Gastrocnemius medialis (tissue), 4 donors: ENCODE measurements at regions not wholly inside any gene's neighbourhood (a gene's known extent, or its start where the extent isn't known, plus 50 kb on each side); places are given as distances from the start of the nearest gene placed in this dataset.

ENCODE experiments used
- ATAC-seq, 2 donors: fragments of 150-250 bp; one replicate each; pipeline ENCODE4 v1.9.1; 2016
- DNase-seq, 2 donors: peaks; one replicate each; pipeline ENCODE4 v3.0.0-alpha.2; 2019
- H3K27ac ChIP-seq, 4 donors: fragments of 200-600 bp; sonication (generic); 1 replicate in 1 of 4; 2 replicates in 3 of 4; pipeline ENCODE4 v1.5.1; 2016 to 2018; ENCODE audit warnings: mild to moderate bottlenecking in 2 of 4, moderate library complexity in 1 of 4
- H3K27me3 ChIP-seq, 3 donors: fragments of 200-600 bp; sonication (generic) in 2 of 3; 1 replicate in 1 of 3; 2 replicates in 2 of 3; pipeline versions ENCODE4 v1.5.1 to v1.6.0; 2016 to 2019; ENCODE audit warnings: mild to moderate bottlenecking in 1 of 3, moderate library complexity in 1 of 3
- H3K36me3 ChIP-seq, 2 donors: fragments of 200-600 bp; sonication (generic) in 1 of 2; one replicate each; pipeline ENCODE4 v1.5.1; 2017 to 2018
- H3K4me1 ChIP-seq, 2 donors: fragments of 200-600 bp; sonication (generic) in 1 of 2; one replicate each; pipeline ENCODE4 v1.5.1; 2016 to 2017; ENCODE audit warnings: mild to moderate bottlenecking in 2 of 2
- H3K4me3 ChIP-seq, 4 donors: fragments of 200-600 bp; sonication (generic) in 3 of 4; 1 replicate in 1 of 4; 2 replicates in 3 of 4; pipeline ENCODE4 v1.5.1; 2016 to 2019; ENCODE audit warnings: mild to moderate bottlenecking in 2 of 4
- H3K9me3 ChIP-seq, 3 donors: fragments of 200-600 bp; sonication (generic) in 2 of 3; 1 replicate in 1 of 3; 2 replicates in 2 of 3; pipeline ENCODE4 v1.5.1; 2016 to 2019
- CTCF ChIP-seq, 5 experiments: fragments of 450-650 bp in 3 of 5; fragments of 200-600 bp in 2 of 5; sonication (generic) in 2 of 5; IDR thresholded peaks in 4 of 5; conservative IDR thresholded peaks in 1 of 5; 1 replicate in 4 of 5; 2 replicates in 1 of 5; pipeline ENCODE4 v1.5.1; 2016 to 2019; ENCODE audit warnings: antibody characterized with exemption in 5 of 5, mild to moderate bottlenecking in 3 of 5, moderate library complexity in 3 of 5
- POLR2A ChIP-seq, 2 donors: fragments of 450-650 bp; IDR thresholded peaks; one replicate each; pipeline ENCODE4 v1.6.1; 2017; ENCODE audit warnings: antibody characterized with exemption in 2 of 2, mild to moderate bottlenecking in 2 of 2, moderate library complexity in 2 of 2
- in situ Hi-C, 4 donors: fragments of 200-750 bp; cut with MboI; loops; one replicate each; pipeline versions ENCODE4 v1.15.0 to v1.8.0; 2017; ENCODE audit warnings: low sequenced_read_pairs in 4 of 4
- intact Hi-C: fragments of 100-400 bp; cut with DNase I; formaldehyde crosslinking; loops from one replicate; pipeline ENCODE4 v1.15.1; 2023; ENCODE audit warnings: low total_unique reads

DNA sequence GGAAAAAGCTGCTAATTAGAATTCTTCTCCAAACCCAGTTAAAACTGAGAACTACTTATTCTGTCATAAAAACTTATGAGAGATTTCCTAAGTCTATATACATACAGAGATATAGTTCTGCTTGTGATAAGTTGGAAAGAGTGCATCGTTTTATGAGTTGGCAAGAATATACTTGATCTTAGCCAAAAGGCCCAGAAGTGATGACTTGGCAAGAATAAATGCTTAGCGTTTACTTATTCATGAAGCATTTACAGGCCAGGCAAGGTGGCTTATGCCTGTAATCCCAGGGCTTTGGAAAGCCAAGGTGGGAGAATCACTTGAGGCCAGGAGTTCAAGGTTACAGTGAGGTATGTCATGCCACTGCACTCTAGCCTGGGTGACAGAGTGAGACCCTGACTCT, 81.7 kb downstream of the CYB561 start:
- no peak overlapping the region for H3K27ac ChIP-seq
- H3K27me3 ChIP-seq, result no peaks in the 10 kb centered on the region
- intact Hi-C loops (no loop called here), in situ Hi-C loops (loop anchor here in 1 of 4 donors (25.0 kb wide), 1 partner anchor 98 kb away; no protein-coding TSS in a partner anchor)
- TF ChIP-seq POLR2A (IDR thresholded peaks at IDR 0.05) (no peak), CTCF (IDR thresholded peaks at IDR 0.05 in 4 of 5, conservative IDR thresholded peaks at IDR 0.05 in 1 of 5) (no peak)
- ATAC-seq (no peak), DNase-seq (no peak)
- no peaks in the 10 kb centered on the region for H3K36me3 ChIP-seq
- H3K4me1 ChIP-seq, result no peaks in the 10 kb centered on the region
- no peaks in the 10 kb centered on the region for H3K9me3 ChIP-seq
- H3K4me3 ChIP-seq, result no peak overlapping the region

- TF ChIP-seq CTCF (IDR thresholded peaks at IDR 0.05 in 4 of 5, conservative IDR thresholded peaks at IDR 0.05 in 1 of 5) (no peak), POLR2A (IDR thresholded peaks at IDR 0.05) (no peak)
- ATAC-seq, result no peak
- Histone ChIP-seq H3K4me1 (no peaks in the 10 kb centered on the region), H3K4me3 (no peak overlapping the region), H3K27ac (no peak overlapping the region), H3K27me3 (no peaks in the 10 kb centered on the region), H3K36me3 (no peaks in the 10 kb centered on the region), H3K9me3 (no peaks in the 10 kb centered on the region)
- DNase-seq, result no peak
- in situ Hi-C loops, result loop anchor here in 1 of 4 donors (25.0 kb wide), 1 partner anchor 97 kb away; no protein-coding TSS in a partner anchor
- intact Hi-C loops, result no loop called here
Measured at GRCh38 chr17:63364944-63365343, 81.2 kb downstream of the CYB561 start.

DNA sequence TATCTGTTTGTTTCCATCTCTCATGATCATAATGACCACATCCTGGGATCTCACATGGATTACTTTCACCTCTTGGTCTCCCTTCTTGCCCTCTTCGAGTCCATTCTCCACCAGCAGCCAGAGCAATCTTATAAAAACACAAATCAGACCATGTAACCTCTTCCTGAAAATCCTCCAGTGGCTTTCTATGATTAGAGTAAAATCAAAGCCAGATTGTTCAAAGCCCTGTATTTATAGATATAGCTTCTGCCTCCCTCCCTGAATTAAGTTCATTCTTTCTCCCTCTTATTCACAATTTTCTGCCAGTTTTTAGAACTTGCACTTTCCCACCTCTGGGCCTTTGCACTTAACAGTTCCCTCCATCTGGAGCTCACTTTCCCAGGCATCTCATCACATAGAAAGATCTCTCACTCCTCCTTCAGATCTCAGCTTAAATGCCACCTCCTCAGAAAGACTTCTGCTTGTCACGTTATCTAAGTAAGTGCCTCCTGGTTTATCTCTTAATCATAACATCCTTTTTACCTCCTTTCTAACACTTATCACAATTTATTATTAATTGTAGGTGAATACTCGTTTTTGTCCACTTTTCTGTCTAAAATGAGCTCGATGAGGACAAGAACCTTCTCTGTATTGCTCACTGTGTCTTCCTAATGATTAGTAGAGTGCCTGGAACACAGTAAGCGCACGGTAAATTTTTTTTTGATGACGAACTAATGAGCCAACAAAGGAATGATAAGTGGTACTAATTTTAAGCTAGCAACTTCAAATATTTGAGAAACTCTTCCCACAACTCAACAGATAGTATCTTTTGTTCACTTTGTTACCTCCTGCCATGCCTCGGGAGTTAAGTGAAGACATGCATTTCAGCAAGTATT, 80.5 kb downstream of the CYB561 start:
- in situ Hi-C loops, result loop anchor here in 1 of 4 donors (25.0 kb wide), 1 partner anchor 97 kb away; no protein-coding TSS in a partner anchor
- intact Hi-C loops, result no loop called here
- DNase-seq, result no peak

DNA sequence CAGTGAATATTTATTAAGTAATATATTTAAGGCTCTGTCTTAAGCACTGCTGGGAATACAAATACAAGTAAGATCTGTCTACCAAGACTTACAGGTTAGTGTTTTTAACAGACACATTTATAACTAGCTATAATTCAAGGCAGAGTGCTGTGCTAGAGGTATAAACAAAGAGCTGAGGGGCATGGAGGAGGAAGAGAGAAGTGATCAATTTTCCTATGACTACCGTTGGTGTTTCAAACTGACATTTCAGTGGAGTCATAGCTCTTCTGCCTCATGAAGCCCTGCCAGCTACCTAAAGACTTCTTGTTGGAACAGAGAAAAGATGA, 79.9 kb downstream of the CYB561 start:
- ATAC-seq, result no peak
- in situ Hi-C loops, result loop anchor here in 1 of 4 donors (25.0 kb wide), 1 partner anchor 96 kb away; no protein-coding TSS in a partner anchor

More for the DNA sequence above, 80.5 kb downstream of the CYB561 start:
- Histone ChIP-seq H3K4me3 (no peak overlapping the region), H3K27ac (no peak overlapping the region), H3K27me3 (no peaks in the 10 kb centered on the region), H3K36me3 (no peaks in the 10 kb centered on the region), H3K9me3 (no peaks in the 10 kb centered on the region), H3K4me1 (no peaks in the 10 kb centered on the region)
- ATAC-seq, result no peak
- no peak for TF ChIP-seq CTCF (IDR thresholded peaks at IDR 0.05 in 4 of 5, conservative IDR thresholded peaks at IDR 0.05 in 1 of 5)

More for the DNA sequence above, 79.9 kb downstream of the CYB561 start:
- H3K4me3 ChIP-seq, result no peak overlapping the region
- H3K4me1 ChIP-seq, result no peaks in the 10 kb centered on the region
- no peaks in the 10 kb centered on the region for H3K27me3 ChIP-seq
- intact Hi-C loops, result no loop called here
- no peak overlapping the region for H3K27ac ChIP-seq
- H3K9me3 ChIP-seq, result no peaks in the 10 kb centered on the region
- TF ChIP-seq CTCF (IDR thresholded peaks at IDR 0.05 in 4 of 5, conservative IDR thresholded peaks at IDR 0.05 in 1 of 5) (no peak), POLR2A (IDR thresholded peaks at IDR 0.05) (no peak)
- DNase-seq, result no peak
- no peaks in the 10 kb centered on the region for H3K36me3 ChIP-seq
